H9 (cell line): ENCODE measurements at regions not wholly inside any gene's neighbourhood (a gene's known extent, or its start where the extent isn't known, plus 50 kb on each side); places are given as distances from the start of the nearest gene placed in this dataset.

Source experiments
- DNase-seq: peaks from one replicate; pipeline ENCODE4 v3.0.0-alpha.2; 2017
- H2AFZ ChIP-seq: one replicate; pipeline ENCODE4 v1.6.1; 2013; ENCODE audit warnings: mild to moderate bottlenecking, low read length, control low read depth, moderate library complexity
- H2AK5ac ChIP-seq: 2 replicates; pipeline ENCODE4 v1.6.1; 2013; ENCODE audit warnings: low read length, control low read depth, mixed read lengths; ENCODE audit not compliant: insufficient read length
- H2BK120ac ChIP-seq: one replicate; pipeline ENCODE4 v1.6.1; 2013; ENCODE audit warnings: low read depth, mild to moderate bottlenecking, low read length, control low read depth, inconsistent platforms; ENCODE audit not compliant: poor library complexity, severe bottlenecking
- H2BK12ac ChIP-seq: 2 replicates; pipeline ENCODE4 v1.6.1; 2013; ENCODE audit warnings: low read length, control low read depth, mixed read lengths, low read depth; ENCODE audit not compliant: insufficient read length
- H2BK15ac ChIP-seq: 2 replicates; pipeline ENCODE4 v1.6.1; 2013; ENCODE audit warnings: low read depth, low read length, control low read depth
- H2BK20ac ChIP-seq: one replicate; pipeline ENCODE4 v1.6.1; 2013; ENCODE audit warnings: low read depth, mild to moderate bottlenecking, low read length, control low read depth, inconsistent platforms; ENCODE audit not compliant: poor library complexity, severe bottlenecking
- H2BK5ac ChIP-seq: 2 replicates; pipeline ENCODE4 v1.6.1; 2013; ENCODE audit warnings: low read length, control low read depth, mixed read lengths; ENCODE audit not compliant: insufficient read length
- H3K14ac ChIP-seq: 2 replicates; pipeline ENCODE4 v1.6.1; 2013; ENCODE audit warnings: low read length, control low read depth; ENCODE audit not compliant: insufficient read depth
- H3K18ac ChIP-seq: 2 replicates; pipeline ENCODE4 v1.6.1; 2013; ENCODE audit warnings: low read depth, mild to moderate bottlenecking, mixed read lengths, low read length, control low read depth; ENCODE audit not compliant: insufficient read length
- H3K23ac ChIP-seq: 2 replicates; pipeline ENCODE4 v1.6.1; 2013; ENCODE audit warnings: low read length, control low read depth, mixed read lengths, low read depth; ENCODE audit not compliant: insufficient read length
- H3K23me2 ChIP-seq: 2 replicates; pipeline ENCODE4 v1.6.1; 2013; ENCODE audit warnings: low read depth, mild to moderate bottlenecking, mixed read lengths, low read length, control low read depth; ENCODE audit not compliant: insufficient read length, poor library complexity, severe bottlenecking
- H3K27ac ChIP-seq: 2 replicates; pipeline ENCODE4 v1.5.1; 2013; ENCODE audit warnings: low read length, control low read depth, mixed read lengths, low read depth; ENCODE audit not compliant: insufficient read length
- H3K27me3 ChIP-seq: 2 replicates; pipeline ENCODE4 v1.6.1; 2013; ENCODE audit warnings: low read length, control low read depth, inconsistent platforms; ENCODE audit not compliant: insufficient read depth
- H3K4ac ChIP-seq: 2 replicates; pipeline ENCODE4 v1.6.1; 2013; ENCODE audit warnings: low read depth, mild to moderate bottlenecking, control low read depth, inconsistent platforms, low read length, moderate library complexity
- H3K4me1 ChIP-seq: 2 replicates; pipeline ENCODE4 v1.6.1; 2013; ENCODE audit warnings: low read length, control low read depth, inconsistent platforms; ENCODE audit not compliant: insufficient read depth
- H3K4me2 ChIP-seq: 2 replicates; pipeline ENCODE4 v1.6.1; 2013; ENCODE audit warnings: low read length, control low read depth, mixed read lengths; ENCODE audit not compliant: insufficient read length, insufficient read depth
- H3K56ac ChIP-seq: 2 replicates; pipeline ENCODE4 v1.6.1; 2013; ENCODE audit warnings: low read depth, mild to moderate bottlenecking, mixed read lengths, low read length, control low read depth; ENCODE audit not compliant: insufficient read length
- H3K79me1 ChIP-seq: 2 replicates; pipeline ENCODE4 v1.6.1; 2013; ENCODE audit warnings: low read depth, mild to moderate bottlenecking, moderate library complexity, low read length, control low read depth, inconsistent platforms; ENCODE audit not compliant: insufficient read depth, poor library complexity, severe bottlenecking
- H3K79me2 ChIP-seq: 2 replicates; pipeline ENCODE4 v1.6.1; 2013; ENCODE audit warnings: low read length, control low read depth, inconsistent platforms; ENCODE audit not compliant: insufficient read depth
- H3K9ac ChIP-seq: 2 replicates; pipeline ENCODE4 v1.6.1; 2013; ENCODE audit warnings: low read length, control low read depth, mixed read lengths; ENCODE audit not compliant: insufficient read length; ENCODE audit errors: extremely low read depth
- H3K9me3 ChIP-seq: one replicate; pipeline ENCODE4 v1.6.1; 2013; ENCODE audit warnings: low read depth, low read length, inconsistent platforms; ENCODE audit not compliant: control insufficient read depth
- H3T11ph ChIP-seq: one replicate; pipeline ENCODE4 v1.6.1; 2013; ENCODE audit warnings: mild to moderate bottlenecking, low read length, control low read depth, inconsistent platforms
- H4K20me1 ChIP-seq: one replicate; pipeline ENCODE4 v1.6.1; 2013; ENCODE audit not compliant: control insufficient read depth, insufficient read length, insufficient read depth
- H4K5ac ChIP-seq: 2 replicates; pipeline ENCODE4 v1.6.1; 2013; ENCODE audit warnings: low read depth, mild to moderate bottlenecking, mixed read lengths, low read length, control low read depth; ENCODE audit not compliant: insufficient read length
- H4K8ac ChIP-seq: replicated peaks from 2 replicates; pipeline ENCODE4 v1.6.1; 2013; ENCODE audit warnings: low read length, control low read depth, mixed read lengths, low read depth; ENCODE audit not compliant: insufficient read length
- H4K91ac ChIP-seq: 2 replicates; pipeline ENCODE4 v1.6.1; 2013; ENCODE audit warnings: low read depth, mild to moderate bottlenecking, moderate library complexity, mixed read lengths, low read length, control low read depth; ENCODE audit not compliant: insufficient read length
- H3K27ac Mint-ChIP-seq, 3 experiments: 2 replicates in 2 of 3; 3 replicates in 1 of 3; pipeline ENCODE4 v1.8.0; 2020 to 2021; ENCODE audit warnings: mixed read lengths in 3 of 3, mild to moderate bottlenecking in 1 of 3, moderate library complexity in 1 of 3
- H3K27me3 Mint-ChIP-seq: 2 replicates; pipeline ENCODE4 v1.8.0; 2021; ENCODE audit warnings: low read depth, mild to moderate bottlenecking, moderate library complexity, mixed read lengths
- H3K36me3 Mint-ChIP-seq, 3 experiments: 2 replicates in 2 of 3; 3 replicates in 1 of 3; pipeline ENCODE4 v1.8.0; 2020 to 2021; ENCODE audit warnings: low read depth in 3 of 3, mixed read lengths in 3 of 3; ENCODE audit not compliant: insufficient read depth in 1 of 3
- H3K4me1 Mint-ChIP-seq, 2 experiments: 2 replicates each; pipeline ENCODE4 v1.8.0; 2020; ENCODE audit warnings: mixed read lengths in 2 of 2
- H3K4me3 Mint-ChIP-seq, 2 experiments: 2 replicates in 1 of 2; 3 replicates in 1 of 2; pipeline ENCODE4 v1.8.0; 2020 to 2021; ENCODE audit warnings: mild to moderate bottlenecking in 2 of 2, mixed read lengths in 2 of 2, moderate library complexity in 1 of 2
- H3K9me3 Mint-ChIP-seq, 2 experiments: 2 replicates in 1 of 2; 3 replicates in 1 of 2; pipeline ENCODE4 v1.8.0; 2020; ENCODE audit warnings: mild to moderate bottlenecking in 2 of 2, mixed read lengths in 2 of 2, moderate library complexity in 1 of 2
- CTCF ChIP-seq: fragments of 200-600 bp; sonication (generic); conservative IDR thresholded peaks from 3 replicates; pipeline ENCODE4 v1.8.0; 2021; ENCODE audit warnings: antibody characterized with exemption, mild to moderate bottlenecking
- WGBS: extraction: QIAGEN DNeasy Blood & Tissue Kit; methylation state at CpG from one replicate; pipeline ENCODE4 v1.1.7; 2013; ENCODE audit warnings: missing lambda C conversion rate, low lambda C conversion rate, mixed read lengths; ENCODE audit not compliant: insufficient read length; ENCODE audit errors: extremely low coverage; 5-methylcytosine and 5-hydroxymethylcytosine counted together

- Histone ChIP-seq H2BK120ac (no peak overlapping the region), H2BK20ac (no peak overlapping the region), H3K9ac (no peak overlapping the region), H3K79me1 (no peaks in the 10 kb centered on the region), H2AK5ac (no peak overlapping the region), H2BK12ac (no peak overlapping the region), H2AFZ (no peak overlapping the region), H3K27ac (no peak overlapping the region), H4K8ac (no peak overlapping the region), H3K23me2 (no peaks in the 10 kb centered on the region), H3K4ac (no peak overlapping the region), H3K79me2 (no peaks in the 10 kb centered on the region), H4K91ac (no peak overlapping the region), H3K4me2 (no peak overlapping the region), H3T11ph (no peak overlapping the region), H3K14ac (no peak overlapping the region), H3K9me3 (no peaks in the 10 kb centered on the region), H2BK15ac (no peak overlapping the region), H2BK5ac (no peak overlapping the region), H3K18ac (no peak overlapping the region), H3K4me1 (no peaks in the 10 kb centered on the region), H3K56ac (no peak overlapping the region), H3K23ac (no peak overlapping the region), H4K5ac (no peak overlapping the region), H4K20me1 (no peaks in the 10 kb centered on the region), H3K27me3 (no peaks in the 10 kb centered on the region)
- Mint-ChIP-seq H3K36me3 (no peaks in the 10 kb centered on the region), H3K9me3 (no peaks in the 10 kb centered on the region), H3K27me3 (no peaks in the 10 kb centered on the region), H3K4me1 (no peaks in the 10 kb centered on the region), H3K27ac (no peak overlapping the region), H3K4me3 (no peak overlapping the region)
- DNase-seq = no peak
- WGBS = no CpG with 5 or more reads among the region's 1 CpG
- no peak for TF ChIP-seq CTCF
These were observed 248.9 kb downstream of the SLC7A11 start for GRCh38 chr4:137993232-137993631.
